ENCODE measurements at regions not wholly inside any gene's neighbourhood (a gene's known extent, or its start where the extent isn't known, plus 50 kb on each side); places are given as distances from the start of the nearest gene placed in this dataset.

DNA sequence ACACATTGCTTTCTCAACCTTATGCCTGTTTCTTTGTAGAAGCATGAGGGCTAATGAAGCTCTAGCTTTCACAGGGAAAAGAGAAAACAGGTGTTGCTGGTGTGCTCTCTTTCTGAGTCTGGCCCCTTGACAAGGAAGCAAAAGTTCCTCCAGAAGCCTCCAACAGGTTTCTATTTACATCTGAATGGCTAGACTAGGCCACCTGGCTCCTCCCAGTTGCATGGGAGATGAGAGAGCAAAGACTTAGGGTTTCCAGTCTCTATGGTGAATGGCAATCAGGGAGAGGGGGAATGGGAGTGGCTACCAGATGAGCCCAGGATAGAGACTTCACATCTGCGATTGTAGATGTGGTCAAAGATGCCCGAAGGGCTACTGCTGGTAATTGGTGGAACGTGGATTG, 138.1 kb upstream of the PLXNC1 start:
- no TSS peak for BruUV-seq (replicated peaks)
- CTCF ChIA-PET (ENCODE audit: low intra/inter-chr PET ratio), result no interaction called here

GRCh38 chr12:94012071-94012470, 136.3 kb upstream of the PLXNC1 start:
- peaks cover 5% of the 10 kb centered on the region for H3K9me3 ChIP-seq (replicated peaks; ENCODE audit: control insufficient read depth, insufficient read depth, low read depth, low read length)
- H2AFZ ChIP-seq (ENCODE audit: low read depth, low read length), result no peak overlapping the region
- ATAC-seq (no peak), DNase-seq (ENCODE audit: extremely low read depth in 1 of 4, low spot score in 3 of 4) (no peak), FAIRE-seq (no peak)
- CTCF ChIA-PET (ENCODE audit: low intra/inter-chr PET ratio), result no interaction called here
- intact Hi-C loops (cut with micrococcal nuclease) (no loop called here), in situ Hi-C loops (cut with MboI) (no loop called here)
- no peak overlapping the region for H3K9ac ChIP-seq (ENCODE audit: insufficient read depth in 1 of 2, low read depth in 2 of 2, low read length in 2 of 2)
- BruUV-seq (replicated peaks), result no TSS peak
- no peaks in the 10 kb centered on the region for H3K9me1 ChIP-seq (ENCODE audit: control insufficient read depth, insufficient read depth, low read length)
- TF ChIP-seq SIX5 (IDR thresholded peaks at IDR 0.05; ENCODE audit: borderline replicate concordance in 1 of 2, insufficient read depth in 1 of 2, low read depth in 1 of 2, low read length in 2 of 2), result no peak
- no peak for TF ChIP-seq PRMT5 (CRISPR knock-in tag; IDR thresholded peaks at IDR 0.05)
- H3K27ac ChIP-seq (ENCODE audit: extremely low read depth, low read depth, low read length), result no peak overlapping the region
- no peaks in the 10 kb centered on the region for H3K79me2 ChIP-seq (ENCODE audit: control insufficient read depth, insufficient read depth, low read length)
- no peaks in the 10 kb centered on the region for H3K27me3 ChIP-seq (ENCODE audit: control insufficient read depth in 2 of 2, insufficient read depth in 2 of 2, low read length in 2 of 2)
- 14% methylated on average over 2 of the region's 2 CpGs for WGBS (ENCODE audit: insufficient coverage, low coverage, missing lambda C conversion rate)
- H4K20me1 ChIP-seq (replicated peaks; ENCODE audit: control insufficient read depth, insufficient read depth, low read length), result no peaks in the 10 kb centered on the region
- no peak overlapping the region for H3K4me3 ChIP-seq
- peaks cover 0 to 4% of the 10 kb centered on the region in 2 experiments; a peak in 3 of 5 replicates for H3K4me1 ChIP-seq (replicated peaks in 1 of 2; ENCODE audit: control insufficient read depth in 2 of 2, insufficient read depth in 2 of 2, low read length in 2 of 2)
- no peak overlapping the region for H3K4me2 ChIP-seq (ENCODE audit: insufficient read depth, low read length)
- H3K36me3 ChIP-seq (ENCODE audit: control insufficient read depth, insufficient read depth, low read length), result no peaks in the 10 kb centered on the region
- POLR2A ChIA-PET, result interaction anchor here (1.3 kb wide), 1 partner anchor 10 kb away, joined by 3 read pairs; no protein-coding TSS in a partner anchor

More for the DNA sequence above, 138.1 kb upstream of the PLXNC1 start:
- H3K9me1 ChIP-seq (ENCODE audit: control insufficient read depth, insufficient read depth, low read length), result no peaks in the 10 kb centered on the region
- H3K79me2 ChIP-seq (ENCODE audit: control insufficient read depth, insufficient read depth, low read length), result no peaks in the 10 kb centered on the region
- FAIRE-seq (no peak), DNase-seq (ENCODE audit: extremely low read depth in 1 of 4, low spot score in 3 of 4) (no peak), ATAC-seq (no peak)
- H3K9ac ChIP-seq (ENCODE audit: insufficient read depth in 1 of 2, low read depth in 2 of 2, low read length in 2 of 2), result no peak overlapping the region
- H4K20me1 ChIP-seq (replicated peaks; ENCODE audit: control insufficient read depth, insufficient read depth, low read length), result no peaks in the 10 kb centered on the region
- no peaks in the 10 kb centered on the region for H3K27me3 ChIP-seq (ENCODE audit: control insufficient read depth in 2 of 2, insufficient read depth in 2 of 2, low read length in 2 of 2)
- H3K27ac ChIP-seq (ENCODE audit: extremely low read depth, low read depth, low read length), result no peak overlapping the region
- POLR2A ChIA-PET, result interaction anchor here (0.9 kb wide), 1 partner anchor 9 kb away, joined by 4 read pairs; no protein-coding TSS in a partner anchor
- no peak for TF ChIP-seq IRF2 (CRISPR knock-in tag; IDR thresholded peaks at IDR 0.05)
- no peak for TF ChIP-seq ETS2 (tag; IDR thresholded peaks at IDR 0.05; ENCODE audit: borderline replicate concordance, poor library complexity, severe bottlenecking)
- TF ChIP-seq ZNF584 (CRISPR knock-in tag; IDR thresholded peaks at IDR 0.05; ENCODE audit: low read depth), result no peak
- no peak for TF ChIP-seq RBM22 (IDR thresholded peaks at IDR 0.05; ENCODE audit: low read depth, low read length, poor library complexity, severe bottlenecking)
- H2AFZ ChIP-seq (ENCODE audit: low read depth, low read length), result no peak overlapping the region
- H3K9me3 ChIP-seq (replicated peaks; ENCODE audit: control insufficient read depth, insufficient read depth, low read depth, low read length), result no peaks in the 10 kb centered on the region
- H3K4me2 ChIP-seq (ENCODE audit: insufficient read depth, low read length), result no peak overlapping the region
- no peaks in the 10 kb centered on the region for H3K36me3 ChIP-seq (ENCODE audit: control insufficient read depth, insufficient read depth, low read length)
- in situ Hi-C loops (cut with MboI), result no loop called here
- peaks cover 0 to 4% of the 10 kb centered on the region in 2 experiments; a peak in 3 of 5 replicates for H3K4me1 ChIP-seq (replicated peaks in 1 of 2; ENCODE audit: control insufficient read depth in 2 of 2, insufficient read depth in 2 of 2, low read length in 2 of 2)
- no peak overlapping the region for H3K4me3 ChIP-seq
- intact Hi-C loops (cut with micrococcal nuclease), result no loop called here
- WGBS (ENCODE audit: insufficient coverage, low coverage, missing lambda C conversion rate), result 2% methylated on average over 3 of the region's 3 CpGs

Data from K562 (cell line).